Liver (tissue), 8 donors: ENCODE measurements at regions not wholly inside any gene's neighbourhood (a gene's known extent, or its start where the extent isn't known, plus 50 kb on each side); places are given as distances from the start of the nearest gene placed in this dataset.

Experiments used
- DNase-seq: peaks from one replicate; pipeline ENCODE4 v3.0.0-alpha.2; 2017; ENCODE audit warnings: low spot score
- H3K27ac ChIP-seq, 2 donors: one replicate each; pipeline ENCODE4 v1.7.0; 2013; ENCODE audit warnings: inconsistent platforms in 2 of 2, low read length in 2 of 2, control low read depth in 1 of 2, low read depth in 1 of 2, mild to moderate bottlenecking in 1 of 2
- H3K27me3 ChIP-seq, 4 donors: one replicate each; pipeline versions ENCODE4 v1.6.1 to v1.7.0; 2013; ENCODE audit warnings: low read length in 3 of 4, inconsistent platforms in 1 of 4, mild to moderate bottlenecking in 1 of 4, moderate library complexity in 1 of 4; ENCODE audit not compliant: control insufficient read depth in 4 of 4, insufficient read depth in 4 of 4
- H3K36me3 ChIP-seq, 4 donors: one replicate each; pipeline versions ENCODE4 v1.6.1 to v1.7.0; 2013; ENCODE audit warnings: low read length in 3 of 4, mild to moderate bottlenecking in 3 of 4, low read depth in 1 of 4, moderate library complexity in 1 of 4; ENCODE audit not compliant: control insufficient read depth in 4 of 4, insufficient read depth in 3 of 4
- H3K4me1 ChIP-seq, 4 donors: one replicate each; pipeline versions ENCODE4 v1.6.1 to v1.7.0; 2013; ENCODE audit warnings: low read length in 3 of 4, mild to moderate bottlenecking in 3 of 4, moderate library complexity in 1 of 4; ENCODE audit not compliant: control insufficient read depth in 4 of 4, insufficient read depth in 4 of 4
- H3K4me3 ChIP-seq, 3 donors: one replicate each; pipeline versions ENCODE4 v1.6.1 to v1.7.0; 2013; ENCODE audit warnings: low read length in 3 of 3, control low read depth in 1 of 3, low read depth in 1 of 3, mild to moderate bottlenecking in 1 of 3
- H3K9ac ChIP-seq, 2 donors: one replicate each; pipeline ENCODE4 v1.7.0; 2013; ENCODE audit warnings: low read length in 2 of 2, mild to moderate bottlenecking in 2 of 2, moderate library complexity in 2 of 2, control low read depth in 1 of 2, low read depth in 1 of 2
- H3K9me3 ChIP-seq, 4 donors: one replicate each; pipeline versions ENCODE4 v1.6.1 to v1.7.0; 2013; ENCODE audit warnings: low read length in 3 of 4; ENCODE audit not compliant: control insufficient read depth in 4 of 4
- EGR1 ChIP-seq, 2 donors: IDR thresholded peaks; 2 replicates each; pipeline ENCODE4 v1.6.1; 2016 to 2018; ENCODE audit warnings: antibody characterized with exemption in 2 of 2, low read depth in 2 of 2
- FOXA1 ChIP-seq: IDR thresholded peaks from 2 replicates; pipeline ENCODE4 v1.6.1; 2016; ENCODE audit warnings: antibody characterized with exemption
- FOXA2 ChIP-seq: IDR thresholded peaks from 2 replicates; pipeline ENCODE4 v1.6.1; 2016; ENCODE audit warnings: antibody characterized with exemption
- HNF4A ChIP-seq, 2 donors: conservative IDR thresholded peaks; 2 replicates each; pipeline ENCODE4 v1.6.1; 2016; ENCODE audit warnings: antibody characterized with exemption in 2 of 2, mild to moderate bottlenecking in 2 of 2
- HNF4G ChIP-seq: IDR thresholded peaks from 2 replicates; pipeline ENCODE4 v1.6.1; 2016; ENCODE audit warnings: antibody characterized with exemption
- NR2F2 ChIP-seq: IDR thresholded peaks from 2 replicates; pipeline ENCODE4 v1.6.1; 2016; ENCODE audit warnings: antibody characterized with exemption
- RAD21 ChIP-seq, 2 donors: IDR thresholded peaks; 2 replicates each; pipeline ENCODE4 v1.6.1; 2016; ENCODE audit warnings: antibody characterized with exemption in 2 of 2, mild to moderate bottlenecking in 2 of 2
- RXRA ChIP-seq, 2 donors: IDR thresholded peaks; 2 replicates each; pipeline ENCODE4 v1.6.1; 2017 to 2018; ENCODE audit warnings: antibody characterized with exemption in 2 of 2, mild to moderate bottlenecking in 1 of 2
- SP1 ChIP-seq: IDR thresholded peaks from 2 replicates; pipeline ENCODE4 v1.6.1; 2018; ENCODE audit warnings: antibody characterized with exemption, mild to moderate bottlenecking
- TAF1 ChIP-seq: conservative IDR thresholded peaks from 2 replicates; pipeline ENCODE4 v1.6.1; 2016; ENCODE audit warnings: antibody characterized with exemption, mild to moderate bottlenecking
- YY1 ChIP-seq: IDR thresholded peaks from 2 replicates; pipeline ENCODE4 v1.6.1; 2016; ENCODE audit warnings: antibody characterized with exemption, mild to moderate bottlenecking
- WGBS: extraction: QIAGEN DNeasy Blood & Tissue Kit; methylation state at CpG from one replicate; pipeline ENCODE4 v1.1.7; 2013; 5-methylcytosine and 5-hydroxymethylcytosine counted together
- TF ChIP-seq, protein P1 (sequence below): IDR thresholded peaks from 2 replicates; pipeline ENCODE4 v1.6.1; 2016; ENCODE audit warnings: antibody characterized with exemption
- TF ChIP-seq, protein P2 (sequence below): IDR thresholded peaks from 2 replicates; pipeline ENCODE4 v1.6.1; 2016; ENCODE audit warnings: antibody characterized with exemption, mild to moderate bottlenecking
- TF ChIP-seq, protein P3 (sequence below): IDR thresholded peaks from 2 replicates; pipeline ENCODE4 v1.6.1; 2016; ENCODE audit warnings: antibody characterized with exemption
- TF ChIP-seq, protein P4 (sequence below): IDR thresholded peaks from 2 replicates; pipeline ENCODE4 v1.6.1; 2016; ENCODE audit warnings: antibody characterized with exemption
- TF ChIP-seq, protein P5 (sequence below): fragments of 150-350 bp; IDR thresholded peaks from 2 replicates; pipeline ENCODE4 v1.5.1; 2017; ENCODE audit warnings: improper control_type of control experiment, low read depth, low read length; ENCODE audit not compliant: missing input control
- donor health status: healthy.
- donor health status: healthy.
- donor health status: healthy.
- donor health status: healthy.
- donor health status: healthy.

DNA sequence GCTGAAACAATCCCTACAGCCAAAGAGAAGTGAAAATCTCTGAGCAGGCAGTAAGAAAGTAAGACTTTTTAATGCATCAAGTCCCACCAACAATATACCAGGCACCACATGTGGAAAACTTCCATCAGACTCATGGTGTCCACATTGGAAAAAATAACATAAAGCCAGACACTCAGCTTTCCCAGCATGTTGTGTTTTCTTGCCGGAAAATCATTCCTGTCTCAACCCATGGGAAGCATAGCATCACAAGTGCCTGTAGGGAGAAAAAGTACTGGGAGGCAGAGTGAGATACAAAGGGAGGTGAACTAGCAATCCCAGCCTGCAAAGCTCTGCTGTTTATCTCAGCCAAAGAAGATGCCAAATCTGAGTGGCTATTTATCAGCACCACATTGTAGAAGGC lies 868.9 kb downstream of the SI start:
- no peaks in the 10 kb centered on the region for H3K4me1 ChIP-seq
- H3K27ac ChIP-seq, result no peak overlapping the region
- DNase-seq, result no peak
- no peaks in the 10 kb centered on the region for H3K9me3 ChIP-seq
- no peaks in the 10 kb centered on the region for H3K27me3 ChIP-seq
- TF ChIP-seq HNF4G, result no peak
- TF ChIP-seq, protein P1, sequence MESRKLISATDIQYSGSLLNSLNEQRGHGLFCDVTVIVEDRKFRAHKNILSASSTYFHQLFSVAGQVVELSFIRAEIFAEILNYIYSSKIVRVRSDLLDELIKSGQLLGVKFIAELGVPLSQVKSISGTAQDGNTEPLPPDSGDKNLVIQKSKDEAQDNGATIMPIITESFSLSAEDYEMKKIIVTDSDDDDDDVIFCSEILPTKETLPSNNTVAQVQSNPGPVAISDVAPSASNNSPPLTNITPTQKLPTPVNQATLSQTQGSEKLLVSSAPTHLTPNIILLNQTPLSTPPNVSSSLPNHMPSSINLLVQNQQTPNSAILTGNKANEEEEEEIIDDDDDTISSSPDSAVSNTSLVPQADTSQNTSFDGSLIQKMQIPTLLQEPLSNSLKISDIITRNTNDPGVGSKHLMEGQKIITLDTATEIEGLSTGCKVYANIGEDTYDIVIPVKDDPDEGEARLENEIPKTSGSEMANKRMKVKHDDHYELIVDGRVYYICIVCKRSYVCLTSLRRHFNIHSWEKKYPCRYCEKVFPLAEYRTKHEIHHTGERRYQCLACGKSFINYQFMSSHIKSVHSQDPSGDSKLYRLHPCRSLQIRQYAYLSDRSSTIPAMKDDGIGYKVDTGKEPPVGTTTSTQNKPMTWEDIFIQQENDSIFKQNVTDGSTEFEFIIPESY, result no peak
- TF ChIP-seq, protein P2, sequence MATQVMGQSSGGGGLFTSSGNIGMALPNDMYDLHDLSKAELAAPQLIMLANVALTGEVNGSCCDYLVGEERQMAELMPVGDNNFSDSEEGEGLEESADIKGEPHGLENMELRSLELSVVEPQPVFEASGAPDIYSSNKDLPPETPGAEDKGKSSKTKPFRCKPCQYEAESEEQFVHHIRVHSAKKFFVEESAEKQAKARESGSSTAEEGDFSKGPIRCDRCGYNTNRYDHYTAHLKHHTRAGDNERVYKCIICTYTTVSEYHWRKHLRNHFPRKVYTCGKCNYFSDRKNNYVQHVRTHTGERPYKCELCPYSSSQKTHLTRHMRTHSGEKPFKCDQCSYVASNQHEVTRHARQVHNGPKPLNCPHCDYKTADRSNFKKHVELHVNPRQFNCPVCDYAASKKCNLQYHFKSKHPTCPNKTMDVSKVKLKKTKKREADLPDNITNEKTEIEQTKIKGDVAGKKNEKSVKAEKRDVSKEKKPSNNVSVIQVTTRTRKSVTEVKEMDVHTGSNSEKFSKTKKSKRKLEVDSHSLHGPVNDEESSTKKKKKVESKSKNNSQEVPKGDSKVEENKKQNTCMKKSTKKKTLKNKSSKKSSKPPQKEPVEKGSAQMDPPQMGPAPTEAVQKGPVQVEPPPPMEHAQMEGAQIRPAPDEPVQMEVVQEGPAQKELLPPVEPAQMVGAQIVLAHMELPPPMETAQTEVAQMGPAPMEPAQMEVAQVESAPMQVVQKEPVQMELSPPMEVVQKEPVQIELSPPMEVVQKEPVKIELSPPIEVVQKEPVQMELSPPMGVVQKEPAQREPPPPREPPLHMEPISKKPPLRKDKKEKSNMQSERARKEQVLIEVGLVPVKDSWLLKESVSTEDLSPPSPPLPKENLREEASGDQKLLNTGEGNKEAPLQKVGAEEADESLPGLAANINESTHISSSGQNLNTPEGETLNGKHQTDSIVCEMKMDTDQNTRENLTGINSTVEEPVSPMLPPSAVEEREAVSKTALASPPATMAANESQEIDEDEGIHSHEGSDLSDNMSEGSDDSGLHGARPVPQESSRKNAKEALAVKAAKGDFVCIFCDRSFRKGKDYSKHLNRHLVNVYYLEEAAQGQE, result no peak
- TF ChIP-seq SP1, result no peak
- no peak for TF ChIP-seq NR2F2
- no peak for TF ChIP-seq FOXA1
- TF ChIP-seq, protein P3, sequence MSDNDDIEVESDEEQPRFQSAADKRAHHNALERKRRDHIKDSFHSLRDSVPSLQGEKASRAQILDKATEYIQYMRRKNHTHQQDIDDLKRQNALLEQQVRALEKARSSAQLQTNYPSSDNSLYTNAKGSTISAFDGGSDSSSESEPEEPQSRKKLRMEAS, result no peak
- TF ChIP-seq, protein P4, sequence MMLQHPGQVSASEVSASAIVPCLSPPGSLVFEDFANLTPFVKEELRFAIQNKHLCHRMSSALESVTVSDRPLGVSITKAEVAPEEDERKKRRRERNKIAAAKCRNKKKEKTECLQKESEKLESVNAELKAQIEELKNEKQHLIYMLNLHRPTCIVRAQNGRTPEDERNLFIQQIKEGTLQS, result no peak
- TF ChIP-seq YY1, result no peak
- no peak for TF ChIP-seq HNF4A (conservative IDR thresholded peaks at IDR 0.05)
- no peak for TF ChIP-seq TAF1
- no peak for TF ChIP-seq RAD21 (IDR thresholded peaks at IDR 0.05)
- no peak for TF ChIP-seq RXRA (IDR thresholded peaks at IDR 0.05)
- TF ChIP-seq, protein P5, sequence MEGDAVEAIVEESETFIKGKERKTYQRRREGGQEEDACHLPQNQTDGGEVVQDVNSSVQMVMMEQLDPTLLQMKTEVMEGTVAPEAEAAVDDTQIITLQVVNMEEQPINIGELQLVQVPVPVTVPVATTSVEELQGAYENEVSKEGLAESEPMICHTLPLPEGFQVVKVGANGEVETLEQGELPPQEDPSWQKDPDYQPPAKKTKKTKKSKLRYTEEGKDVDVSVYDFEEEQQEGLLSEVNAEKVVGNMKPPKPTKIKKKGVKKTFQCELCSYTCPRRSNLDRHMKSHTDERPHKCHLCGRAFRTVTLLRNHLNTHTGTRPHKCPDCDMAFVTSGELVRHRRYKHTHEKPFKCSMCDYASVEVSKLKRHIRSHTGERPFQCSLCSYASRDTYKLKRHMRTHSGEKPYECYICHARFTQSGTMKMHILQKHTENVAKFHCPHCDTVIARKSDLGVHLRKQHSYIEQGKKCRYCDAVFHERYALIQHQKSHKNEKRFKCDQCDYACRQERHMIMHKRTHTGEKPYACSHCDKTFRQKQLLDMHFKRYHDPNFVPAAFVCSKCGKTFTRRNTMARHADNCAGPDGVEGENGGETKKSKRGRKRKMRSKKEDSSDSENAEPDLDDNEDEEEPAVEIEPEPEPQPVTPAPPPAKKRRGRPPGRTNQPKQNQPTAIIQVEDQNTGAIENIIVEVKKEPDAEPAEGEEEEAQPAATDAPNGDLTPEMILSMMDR, result no peak
- no peak for TF ChIP-seq EGR1 (IDR thresholded peaks at IDR 0.05; ENCODE audit: low read depth in 2 of 2)
- 93% methylated on average over 1 of the region's 1 CpG for WGBS
- no peak overlapping the region for H3K9ac ChIP-seq
- H3K4me3 ChIP-seq, result no peak overlapping the region
- H3K36me3 ChIP-seq, result no peaks in the 10 kb centered on the region

DNA sequence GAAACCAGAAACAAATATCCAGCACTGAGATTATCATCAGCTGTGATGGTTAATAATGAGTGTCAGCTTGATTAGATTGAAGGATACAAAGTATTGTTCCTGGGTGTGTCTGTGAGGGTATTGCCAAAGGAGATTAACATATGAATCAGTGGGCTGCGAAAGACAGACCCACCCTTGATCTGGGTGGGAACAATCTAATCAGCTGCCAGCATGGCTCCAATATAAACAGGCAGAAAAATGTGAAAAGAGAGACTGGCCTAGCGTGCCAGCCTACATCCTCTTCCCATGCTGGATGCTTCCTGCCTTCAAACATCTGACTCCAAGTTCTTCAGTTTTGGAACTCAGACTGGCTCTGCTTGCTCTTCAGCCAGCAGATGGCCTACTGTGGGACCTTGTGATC lies 869.5 kb downstream of the SI start:
- H3K36me3 ChIP-seq, result no peaks in the 10 kb centered on the region
- H3K4me1 ChIP-seq, result no peaks in the 10 kb centered on the region
- WGBS, result 64% methylated on average over 2 of the region's 2 CpGs
- H3K27ac ChIP-seq, result no peak overlapping the region
- H3K27me3 ChIP-seq, result no peaks in the 10 kb centered on the region
- H3K9ac ChIP-seq, result no peak overlapping the region
- H3K9me3 ChIP-seq, result no peaks in the 10 kb centered on the region
- no peak overlapping the region for H3K4me3 ChIP-seq
- DNase-seq, result no peak
- TF ChIP-seq SP1 (no peak), FOXA2 (no peak), NR2F2 (no peak), FOXA1 (no peak)
- TF ChIP-seq, protein P5, result no peak
